ENCODE measurements at regions not wholly inside any gene's neighbourhood (a gene's known extent, or its start where the extent isn't known, plus 50 kb on each side); places are given as distances from the start of the nearest gene placed in this dataset.

DNA sequence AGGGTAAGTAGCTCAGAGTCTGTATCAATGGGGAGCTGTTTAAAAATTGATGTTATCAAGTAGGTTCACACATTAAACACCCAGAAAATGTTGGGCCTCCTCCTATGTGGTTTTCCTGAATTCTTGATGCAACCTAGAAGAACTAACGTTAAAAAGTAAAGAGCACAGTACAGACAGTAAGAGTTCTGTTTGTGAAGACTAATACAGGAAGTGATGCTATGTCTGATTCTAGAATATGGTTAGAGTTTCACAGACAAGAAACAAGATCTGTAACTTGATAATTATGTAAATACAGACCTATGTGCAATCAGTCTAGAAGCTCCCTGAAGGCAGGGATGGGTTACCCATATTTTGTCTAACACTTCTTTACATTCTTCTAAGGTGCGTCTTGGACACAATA lies 214.9 kb upstream of the BTG1 start:
- WGBS, 2 donors: 87 to 91% methylated on average over 2 of the region's 2 CpGs
- no peaks in the 10 kb centered on the region for H3K9me3 ChIP-seq (ENCODE audit: control insufficient read depth, low read length)
- no peak for ATAC-seq (ENCODE audit: low FRiP score)
- H3K4me1 ChIP-seq (ENCODE audit: control insufficient read depth in 1 of 2, insufficient read depth in 2 of 2, low read length in 2 of 2): no peaks in the 10 kb centered on the region
- H3K4me3 ChIP-seq (ENCODE audit: low read length in 2 of 2): no peak overlapping the region
- no peak overlapping the region for H3K27ac ChIP-seq (ENCODE audit: low read depth in 1 of 2, low read length in 2 of 2)
- no peak for DNase-seq
- intact Hi-C loops (cut with DNase I): no loop called here
- H3K36me3 ChIP-seq (ENCODE audit: control insufficient read depth in 1 of 2, insufficient read depth in 2 of 2, low read length in 1 of 2): no peaks in the 10 kb centered on the region
- H3K27me3 ChIP-seq (ENCODE audit: control insufficient read depth in 1 of 2, insufficient read depth in 2 of 2, low read length in 1 of 2): no peaks in the 10 kb centered on the region

DNA sequence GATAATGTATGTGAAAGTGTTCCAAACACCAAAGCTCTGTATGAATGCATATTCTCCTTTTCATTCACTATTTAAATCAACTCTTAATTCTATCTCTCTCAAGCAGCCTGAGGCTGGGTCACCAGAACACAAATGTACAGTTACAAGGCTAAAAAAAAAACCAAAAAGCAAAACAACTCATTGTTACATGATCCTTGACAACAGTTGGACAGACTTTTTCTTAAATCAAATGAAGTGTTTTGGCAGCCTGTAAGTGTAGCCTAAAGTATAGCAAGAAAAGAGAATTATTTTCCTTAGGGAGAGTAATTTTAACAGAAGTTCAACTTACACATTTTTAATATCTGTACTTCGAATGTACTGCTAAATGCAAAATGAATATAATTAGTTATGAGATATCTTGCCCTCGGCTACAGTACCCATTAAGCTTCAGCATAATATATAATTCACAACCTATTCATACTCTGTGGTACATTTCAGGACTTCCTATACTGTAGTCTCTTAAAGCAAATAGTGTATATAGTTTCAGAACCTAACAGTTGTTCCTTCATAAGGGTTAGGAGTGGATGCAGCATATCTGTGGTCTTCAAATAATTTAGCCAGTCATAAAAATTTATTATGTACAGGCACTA lies 214.0 kb upstream of the BTG1 start:
- DNase-seq (no peak), ATAC-seq (ENCODE audit: low FRiP score) (no peak)
- Histone ChIP-seq H3K27me3 (ENCODE audit: control insufficient read depth in 1 of 2, insufficient read depth in 2 of 2, low read length in 1 of 2) (no peaks in the 10 kb centered on the region), H3K36me3 (ENCODE audit: control insufficient read depth in 1 of 2, insufficient read depth in 2 of 2, low read length in 1 of 2) (no peaks in the 10 kb centered on the region), H3K4me1 (ENCODE audit: control insufficient read depth in 1 of 2, insufficient read depth in 2 of 2, low read length in 2 of 2) (no peaks in the 10 kb centered on the region), H3K9me3 (ENCODE audit: control insufficient read depth, low read length) (no peaks in the 10 kb centered on the region), H3K27ac (ENCODE audit: low read depth in 1 of 2, low read length in 2 of 2) (no peak overlapping the region), H3K4me3 (ENCODE audit: low read length in 2 of 2) (no peak overlapping the region)
- WGBS, 2 donors: 76 to 78% methylated on average over 2 of the region's 2 CpGs
- intact Hi-C loops (cut with DNase I): no loop called here

DNA sequence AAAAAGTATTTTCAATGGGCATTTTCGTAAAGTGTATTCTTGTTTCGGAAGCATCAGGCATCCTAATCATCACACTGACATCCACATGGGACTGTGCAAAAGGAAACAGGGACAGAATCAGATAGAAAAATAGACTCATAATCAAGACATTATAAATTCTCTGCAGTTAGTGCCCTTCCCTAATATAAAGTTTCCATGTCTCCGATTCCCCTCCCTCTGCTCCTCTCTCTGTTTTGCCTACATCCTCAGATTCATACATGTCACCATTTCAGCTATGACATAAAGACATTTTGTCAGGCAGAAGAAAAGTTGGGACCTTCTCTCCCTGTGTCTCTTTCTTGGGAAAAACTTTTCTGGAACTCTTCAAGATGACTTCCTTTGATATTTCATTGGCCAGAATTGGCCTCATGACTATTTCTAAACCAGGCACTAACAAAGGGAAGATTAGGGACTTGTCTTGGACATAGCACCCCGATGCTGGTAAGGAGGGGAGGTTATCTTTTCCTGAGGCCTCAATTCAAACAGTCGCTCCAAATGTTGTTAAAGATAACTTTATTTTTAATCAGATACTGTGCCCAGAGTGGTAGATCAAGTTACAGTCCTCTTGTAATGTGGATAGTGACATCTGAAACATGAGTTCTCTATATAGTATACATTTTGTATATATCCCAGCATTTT lies 212.1 kb upstream of the BTG1 start:
- H3K27me3 ChIP-seq (ENCODE audit: control insufficient read depth in 1 of 2, insufficient read depth in 2 of 2, low read length in 1 of 2): no peaks in the 10 kb centered on the region
- H3K9me3 ChIP-seq (ENCODE audit: control insufficient read depth, low read length): no peaks in the 10 kb centered on the region
- H3K27ac ChIP-seq (ENCODE audit: low read depth in 1 of 2, low read length in 2 of 2): no peak overlapping the region
- WGBS, 2 donors: 75 to 76% methylated on average over 5 of the region's 5 CpGs
- no peaks in the 10 kb centered on the region for H3K4me1 ChIP-seq (ENCODE audit: control insufficient read depth in 1 of 2, insufficient read depth in 2 of 2, low read length in 2 of 2)
- no peak overlapping the region for H3K4me3 ChIP-seq (ENCODE audit: low read length in 2 of 2)
- intact Hi-C loops (cut with DNase I): no loop called here
- DNase-seq (no peak), ATAC-seq (ENCODE audit: low FRiP score) (no peak)
- no peaks in the 10 kb centered on the region for H3K36me3 ChIP-seq (ENCODE audit: control insufficient read depth in 1 of 2, insufficient read depth in 2 of 2, low read length in 1 of 2)

DNA sequence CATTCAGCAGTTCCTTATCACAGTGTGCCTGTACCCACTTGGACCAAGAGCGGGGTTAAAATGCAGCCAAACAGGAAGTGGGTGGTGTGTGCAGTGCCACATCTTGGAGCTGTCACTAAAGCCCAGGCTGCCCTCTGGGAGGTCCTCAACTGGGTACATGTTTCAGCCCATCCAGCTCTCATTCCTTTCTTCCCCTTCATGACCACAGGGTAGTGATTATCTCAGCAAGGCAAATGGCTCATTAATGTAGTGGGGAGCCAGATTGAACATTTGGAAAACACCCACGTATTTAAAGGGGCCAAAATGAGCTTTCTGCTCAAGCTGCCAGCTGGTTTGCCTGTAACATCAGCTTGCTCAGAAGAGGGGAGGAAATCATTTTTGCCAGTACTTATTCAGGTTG lies 210.8 kb upstream of the BTG1 start:
- H3K27me3 ChIP-seq (ENCODE audit: control insufficient read depth in 1 of 2, insufficient read depth in 2 of 2, low read length in 1 of 2): no peaks in the 10 kb centered on the region
- no peaks in the 10 kb centered on the region for H3K4me1 ChIP-seq (ENCODE audit: control insufficient read depth in 1 of 2, insufficient read depth in 2 of 2, low read length in 2 of 2)
- ATAC-seq (ENCODE audit: low FRiP score): no peak
- no peak overlapping the region for H3K4me3 ChIP-seq (ENCODE audit: low read length in 2 of 2)
- 44 to 53% methylated on average over 2 of the region's 2 CpGs for WGBS, 2 donors
- no peak overlapping the region for H3K27ac ChIP-seq (ENCODE audit: low read depth in 1 of 2, low read length in 2 of 2)
- no peak for DNase-seq
- H3K36me3 ChIP-seq (ENCODE audit: control insufficient read depth in 1 of 2, insufficient read depth in 2 of 2, low read length in 1 of 2): no peaks in the 10 kb centered on the region
- intact Hi-C loops (cut with DNase I): no loop called here
- H3K9me3 ChIP-seq (ENCODE audit: control insufficient read depth, low read length): no peaks in the 10 kb centered on the region

DNA sequence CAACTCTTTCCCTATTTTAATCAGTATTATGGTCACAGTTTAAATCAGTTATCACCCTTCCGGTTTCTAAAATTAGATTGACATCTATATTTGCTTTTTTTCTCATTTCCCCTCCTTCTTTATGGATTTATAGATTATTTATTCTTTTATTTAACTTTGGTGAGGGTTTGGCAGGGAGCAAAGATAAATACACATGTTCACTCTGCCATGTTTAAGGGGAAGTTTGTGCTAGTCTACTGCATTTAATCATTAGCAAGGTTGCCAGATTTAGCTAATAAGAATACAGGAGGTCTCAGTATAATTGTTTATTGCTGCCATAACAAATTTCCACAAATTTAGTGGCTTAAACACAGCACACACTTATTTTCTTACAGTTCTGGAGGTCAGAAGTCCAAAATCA lies 204.0 kb upstream of the BTG1 start:
- Histone ChIP-seq H3K4me3 (ENCODE audit: low read length in 2 of 2) (no peak overlapping the region), H3K36me3 (ENCODE audit: control insufficient read depth in 1 of 2, insufficient read depth in 2 of 2, low read length in 1 of 2) (no peaks in the 10 kb centered on the region), H3K4me1 (ENCODE audit: control insufficient read depth in 1 of 2, insufficient read depth in 2 of 2, low read length in 2 of 2) (no peaks in the 10 kb centered on the region), H3K27me3 (ENCODE audit: control insufficient read depth in 1 of 2, insufficient read depth in 2 of 2, low read length in 1 of 2) (no peaks in the 10 kb centered on the region), H3K9me3 (ENCODE audit: control insufficient read depth, low read length) (no peaks in the 10 kb centered on the region), H3K27ac (ENCODE audit: low read depth in 1 of 2, low read length in 2 of 2) (no peak overlapping the region)
- intact Hi-C loops (cut with DNase I): no loop called here
- DNase-seq: no peak
- 63 to 64% methylated on average over 1 of the region's 1 CpG for whole genome bisulfite sequencing, 2 donors
- no peak for ATAC-seq (ENCODE audit: low FRiP score)

DNA sequence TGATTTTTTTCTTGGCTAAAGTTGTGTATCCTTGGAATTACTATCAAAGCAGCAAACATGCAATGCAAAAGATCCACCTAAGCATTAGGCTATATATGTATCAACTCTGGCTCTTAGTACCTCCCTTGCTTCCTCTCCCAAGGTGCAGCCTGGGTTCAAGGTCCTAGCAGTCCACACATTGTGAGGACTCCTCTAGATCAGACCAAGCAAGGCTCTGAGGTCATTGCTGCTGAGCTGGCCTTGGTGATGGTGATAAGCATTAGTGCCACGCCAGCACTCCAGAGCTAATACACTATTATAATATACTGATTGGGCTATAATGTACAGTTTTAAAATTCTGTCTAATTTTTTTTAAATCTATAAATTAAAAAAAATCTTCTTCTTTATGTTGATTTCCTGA lies 196.9 kb upstream of the BTG1 start:
- Histone ChIP-seq H3K4me3 (ENCODE audit: low read length in 2 of 2) (no peak overlapping the region), H3K4me1 (ENCODE audit: control insufficient read depth in 1 of 2, insufficient read depth in 2 of 2, low read length in 2 of 2) (no peaks in the 10 kb centered on the region), H3K36me3 (ENCODE audit: control insufficient read depth in 1 of 2, insufficient read depth in 2 of 2, low read length in 1 of 2) (no peaks in the 10 kb centered on the region), H3K27me3 (ENCODE audit: control insufficient read depth in 1 of 2, insufficient read depth in 2 of 2, low read length in 1 of 2) (no peaks in the 10 kb centered on the region), H3K27ac (ENCODE audit: low read depth in 1 of 2, low read length in 2 of 2) (no peak overlapping the region), H3K9me3 (ENCODE audit: control insufficient read depth, low read length) (no peaks in the 10 kb centered on the region)
- DNase-seq (no peak), ATAC-seq (ENCODE audit: low FRiP score) (no peak)
- WGBS, 2 donors: 88 to 96% methylated on average over 1 of the region's 1 CpG
- intact Hi-C loops (cut with DNase I): no loop called here

DNA sequence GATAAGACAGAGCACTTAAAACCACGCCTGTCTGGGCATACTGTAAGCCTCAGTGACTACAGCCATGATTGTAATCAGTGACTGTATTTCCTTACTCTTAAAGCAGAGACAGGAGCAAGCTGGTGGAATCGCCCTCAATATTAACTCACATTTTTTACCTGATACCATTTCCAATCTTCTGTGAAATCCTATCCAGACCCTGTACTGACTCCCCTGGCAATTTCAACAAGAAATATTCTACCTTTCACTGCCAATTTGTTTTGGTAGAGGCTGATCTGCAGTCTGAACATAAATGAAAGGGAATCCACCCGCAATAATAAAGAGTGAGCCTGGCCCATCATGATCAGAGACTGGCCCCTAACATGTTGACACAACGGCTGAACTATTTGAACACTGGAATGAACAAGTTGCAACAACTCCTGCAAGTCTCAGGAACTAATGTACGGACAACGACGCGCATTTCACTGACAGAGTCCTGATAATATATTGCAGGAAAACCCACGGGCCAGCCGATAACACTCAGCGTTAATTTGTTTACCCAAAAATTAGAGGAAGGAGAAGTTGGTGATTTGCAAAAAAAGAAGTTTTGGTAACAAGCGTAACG lies 195.5 kb upstream of the BTG1 start:
- WGBS, 2 donors: 52 to 56% methylated on average over 13 of the region's 13 CpGs
- no peak for ATAC-seq (ENCODE audit: low FRiP score)
- no peaks in the 10 kb centered on the region for H3K36me3 ChIP-seq (ENCODE audit: control insufficient read depth in 1 of 2, insufficient read depth in 2 of 2, low read length in 1 of 2)
- H3K27ac ChIP-seq (ENCODE audit: low read depth in 1 of 2, low read length in 2 of 2): no peak overlapping the region
- no peaks in the 10 kb centered on the region for H3K9me3 ChIP-seq (ENCODE audit: control insufficient read depth, low read length)
- no peaks in the 10 kb centered on the region for H3K4me1 ChIP-seq (ENCODE audit: control insufficient read depth in 1 of 2, insufficient read depth in 2 of 2, low read length in 2 of 2)
- DNase-seq: no peak
- intact Hi-C loops (cut with DNase I): no loop called here
- H3K4me3 ChIP-seq (ENCODE audit: low read length in 2 of 2): no peak overlapping the region
- H3K27me3 ChIP-seq (ENCODE audit: control insufficient read depth in 1 of 2, insufficient read depth in 2 of 2, low read length in 1 of 2): no peaks in the 10 kb centered on the region

DNA sequence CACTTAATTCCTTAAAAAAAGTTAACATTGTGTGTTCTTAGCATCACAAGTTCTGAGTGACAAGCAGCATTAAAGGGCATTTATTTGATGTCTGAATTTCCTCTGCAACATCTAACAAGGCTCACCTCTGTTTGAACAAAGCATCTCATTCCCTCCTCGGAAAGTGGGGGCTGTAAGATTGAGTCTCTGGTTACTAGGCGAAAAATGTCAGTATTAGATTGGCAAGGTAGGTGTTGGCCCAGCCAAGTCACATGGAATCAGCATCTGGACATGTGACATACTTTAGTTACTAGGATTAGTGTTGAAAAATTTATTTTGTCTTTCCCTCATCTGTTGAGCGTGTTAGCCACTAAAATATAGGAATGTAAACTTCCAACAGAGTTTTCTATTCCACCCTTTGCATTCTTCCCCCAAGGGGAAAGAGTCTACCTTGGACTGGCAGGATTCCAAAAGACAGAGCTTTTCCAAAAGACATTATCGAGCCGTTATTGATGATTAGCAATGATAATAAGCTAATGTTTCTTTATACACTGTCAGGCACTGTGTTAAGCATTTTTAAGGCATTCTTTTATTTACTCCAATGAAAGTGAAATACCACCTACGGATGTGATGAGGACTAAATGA lies 194.9 kb upstream of the BTG1 start:
- 80 to 83% methylated on average over 6 of the region's 6 CpGs for WGBS, 2 donors
- Histone ChIP-seq H3K27me3 (ENCODE audit: control insufficient read depth in 1 of 2, insufficient read depth in 2 of 2, low read length in 1 of 2) (no peaks in the 10 kb centered on the region), H3K9me3 (ENCODE audit: control insufficient read depth, low read length) (no peaks in the 10 kb centered on the region), H3K4me3 (ENCODE audit: low read length in 2 of 2) (no peak overlapping the region), H3K27ac (ENCODE audit: low read depth in 1 of 2, low read length in 2 of 2) (no peak overlapping the region), H3K36me3 (ENCODE audit: control insufficient read depth in 1 of 2, insufficient read depth in 2 of 2, low read length in 1 of 2) (no peaks in the 10 kb centered on the region), H3K4me1 (ENCODE audit: control insufficient read depth in 1 of 2, insufficient read depth in 2 of 2, low read length in 2 of 2) (no peaks in the 10 kb centered on the region)
- intact Hi-C loops (cut with DNase I): no loop called here
- no peak for DNase-seq
- no peak for ATAC-seq (ENCODE audit: low FRiP score)

DNA sequence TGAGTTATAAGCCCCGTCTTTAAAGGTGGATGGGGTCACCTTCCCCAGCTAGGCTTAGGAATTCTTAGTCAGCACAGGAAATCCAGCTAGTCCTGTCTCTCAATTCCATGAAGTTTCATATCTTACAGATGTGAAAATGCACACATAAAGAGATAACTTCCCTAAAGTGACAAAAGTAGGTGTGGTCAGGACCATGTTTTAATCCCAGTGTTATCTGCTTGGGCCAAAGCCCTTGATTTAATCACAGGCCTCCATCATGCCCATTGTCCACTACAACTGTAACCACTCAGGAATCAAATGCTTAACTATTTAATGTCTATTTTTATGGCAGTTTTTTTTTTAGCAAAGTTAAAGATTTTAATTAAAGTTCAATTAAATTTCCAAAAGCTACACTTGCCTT lies 194.4 kb upstream of the BTG1 start:
- ATAC-seq (ENCODE audit: low FRiP score): no peak
- no peaks in the 10 kb centered on the region for H3K36me3 ChIP-seq (ENCODE audit: control insufficient read depth in 1 of 2, insufficient read depth in 2 of 2, low read length in 1 of 2)
- 74 to 86% methylated on average over 1 of the region's 1 CpG for WGBS, 2 donors
- intact Hi-C loops (cut with DNase I): no loop called here
- no peak for DNase-seq
- H3K4me3 ChIP-seq (ENCODE audit: low read length in 2 of 2): no peak overlapping the region
- no peaks in the 10 kb centered on the region for H3K9me3 ChIP-seq (ENCODE audit: control insufficient read depth, low read length)
- H3K27ac ChIP-seq (ENCODE audit: low read depth in 1 of 2, low read length in 2 of 2): no peak overlapping the region
- no peaks in the 10 kb centered on the region for H3K4me1 ChIP-seq (ENCODE audit: control insufficient read depth in 1 of 2, insufficient read depth in 2 of 2, low read length in 2 of 2)
- H3K27me3 ChIP-seq (ENCODE audit: control insufficient read depth in 1 of 2, insufficient read depth in 2 of 2, low read length in 1 of 2): no peaks in the 10 kb centered on the region
